Gastrocnemius medialis (tissue), 4 donors: ENCODE measurements at regions not wholly inside any gene's neighbourhood (a gene's known extent, or its start where the extent isn't known, plus 50 kb on each side); places are given as distances from the start of the nearest gene placed in this dataset.

Experiments
- ATAC-seq, 2 donors: fragments of 150-250 bp; one replicate each; pipeline ENCODE4 v1.9.1; 2016
- DNase-seq, 2 donors: peaks; one replicate each; pipeline ENCODE4 v3.0.0-alpha.2; 2019
- H3K27ac ChIP-seq, 4 donors: fragments of 200-600 bp; sonication (generic); 1 replicate in 1 of 4; 2 replicates in 3 of 4; pipeline ENCODE4 v1.5.1; 2016 to 2018; ENCODE audit warnings: mild to moderate bottlenecking in 2 of 4, moderate library complexity in 1 of 4
- H3K27me3 ChIP-seq, 3 donors: fragments of 200-600 bp; sonication (generic) in 2 of 3; 1 replicate in 1 of 3; 2 replicates in 2 of 3; pipeline versions ENCODE4 v1.5.1 to v1.6.0; 2016 to 2019; ENCODE audit warnings: mild to moderate bottlenecking in 1 of 3, moderate library complexity in 1 of 3
- H3K36me3 ChIP-seq, 2 donors: fragments of 200-600 bp; sonication (generic) in 1 of 2; one replicate each; pipeline ENCODE4 v1.5.1; 2017 to 2018
- H3K4me1 ChIP-seq, 2 donors: fragments of 200-600 bp; sonication (generic) in 1 of 2; one replicate each; pipeline ENCODE4 v1.5.1; 2016 to 2017; ENCODE audit warnings: mild to moderate bottlenecking in 2 of 2
- H3K4me3 ChIP-seq, 4 donors: fragments of 200-600 bp; sonication (generic) in 3 of 4; 1 replicate in 1 of 4; 2 replicates in 3 of 4; pipeline ENCODE4 v1.5.1; 2016 to 2019; ENCODE audit warnings: mild to moderate bottlenecking in 2 of 4
- H3K9me3 ChIP-seq, 3 donors: fragments of 200-600 bp; sonication (generic) in 2 of 3; 1 replicate in 1 of 3; 2 replicates in 2 of 3; pipeline ENCODE4 v1.5.1; 2016 to 2019
- CTCF ChIP-seq, 5 experiments: fragments of 450-650 bp in 3 of 5; fragments of 200-600 bp in 2 of 5; sonication (generic) in 2 of 5; IDR thresholded peaks in 4 of 5; conservative IDR thresholded peaks in 1 of 5; 1 replicate in 4 of 5; 2 replicates in 1 of 5; pipeline ENCODE4 v1.5.1; 2016 to 2019; ENCODE audit warnings: antibody characterized with exemption in 5 of 5, mild to moderate bottlenecking in 3 of 5, moderate library complexity in 3 of 5
- POLR2A ChIP-seq, 2 donors: fragments of 450-650 bp; IDR thresholded peaks; one replicate each; pipeline ENCODE4 v1.6.1; 2017; ENCODE audit warnings: antibody characterized with exemption in 2 of 2, mild to moderate bottlenecking in 2 of 2, moderate library complexity in 2 of 2
- in situ Hi-C, 4 donors: fragments of 200-750 bp; cut with MboI; loops; one replicate each; pipeline versions ENCODE4 v1.15.0 to v1.8.0; 2017; ENCODE audit warnings: low sequenced_read_pairs in 4 of 4
- intact Hi-C: fragments of 100-400 bp; cut with DNase I; formaldehyde crosslinking; loops from one replicate; pipeline ENCODE4 v1.15.1; 2023; ENCODE audit warnings: low total_unique reads

- in situ Hi-C loops (no loop called here), intact Hi-C loops (no loop called here)
- ATAC-seq (no peak), DNase-seq (no peak)
- Histone ChIP-seq H3K27ac (no peak overlapping the region), H3K4me1 (no peaks in the 10 kb centered on the region), H3K4me3 (no peak overlapping the region), H3K9me3 (no peaks in the 10 kb centered on the region), H3K36me3 (no peaks in the 10 kb centered on the region), H3K27me3 (no peaks in the 10 kb centered on the region)
- no peak for TF ChIP-seq POLR2A (IDR thresholded peaks at IDR 0.05)
Measured at GRCh38 chr13:106042996-106043581, 492.4 kb downstream of the EFNB2 start.

- H3K4me1 ChIP-seq: no peaks in the 10 kb centered on the region
- ATAC-seq: no peak
- intact Hi-C loops (no loop called here), in situ Hi-C loops (no loop called here)
- H3K27ac ChIP-seq: no peak overlapping the region
- no peak overlapping the region for H3K4me3 ChIP-seq
- H3K9me3 ChIP-seq: no peaks in the 10 kb centered on the region
- H3K27me3 ChIP-seq: no peaks in the 10 kb centered on the region
- no peaks in the 10 kb centered on the region for H3K36me3 ChIP-seq
- no peak for DNase-seq
- TF ChIP-seq POLR2A (IDR thresholded peaks at IDR 0.05) (no peak), CTCF (IDR thresholded peaks at IDR 0.05 in 4 of 5, conservative IDR thresholded peaks at IDR 0.05 in 1 of 5) (no peak)
Measured at GRCh38 chr13:106041445-106041844, 494.0 kb downstream of the EFNB2 start.

- peaks cover 0 to 3% of the 10 kb centered on the region in 2 donors for H3K4me1 ChIP-seq
- intact Hi-C loops: no loop called here
- TF ChIP-seq CTCF (IDR thresholded peaks at IDR 0.05 in 4 of 5, conservative IDR thresholded peaks at IDR 0.05 in 1 of 5): no peak
- no peak for TF ChIP-seq POLR2A (IDR thresholded peaks at IDR 0.05)
- no peak overlapping the region for H3K27ac ChIP-seq
- no peaks in the 10 kb centered on the region for H3K36me3 ChIP-seq
- H3K4me3 ChIP-seq: no peak overlapping the region
- no peaks in the 10 kb centered on the region for H3K9me3 ChIP-seq
- in situ Hi-C loops: no loop called here
- no peak for ATAC-seq
- no peak for DNase-seq
- H3K27me3 ChIP-seq: no peaks in the 10 kb centered on the region
Measured at GRCh38 chr13:106038752-106039151, 496.7 kb downstream of the EFNB2 start.

GRCh38 chr13:106036870-106037269 is 498.6 kb downstream of the EFNB2 start:
- H3K27me3 ChIP-seq: no peaks in the 10 kb centered on the region
- no peak overlapping the region for H3K4me3 ChIP-seq
- no peak for DNase-seq
- no peak for TF ChIP-seq POLR2A (IDR thresholded peaks at IDR 0.05)
- H3K36me3 ChIP-seq: no peaks in the 10 kb centered on the region
- intact Hi-C loops (no loop called here), in situ Hi-C loops (no loop called here)
- ATAC-seq: no peak
- no peak overlapping the region for H3K27ac ChIP-seq
- H3K9me3 ChIP-seq: no peaks in the 10 kb centered on the region
- peaks cover 0 to 3% of the 10 kb centered on the region in 2 donors for H3K4me1 ChIP-seq

GRCh38 chr13:106034201-106034600 is 501.3 kb downstream of the EFNB2 start:
- no peak overlapping the region for H3K27ac ChIP-seq
- no peak overlapping the region for H3K4me3 ChIP-seq
- no peaks in the 10 kb centered on the region for H3K27me3 ChIP-seq
- no peaks in the 10 kb centered on the region for H3K36me3 ChIP-seq
- ATAC-seq (no peak), DNase-seq (no peak)
- in situ Hi-C loops (no loop called here), intact Hi-C loops (no loop called here)
- H3K9me3 ChIP-seq: no peaks in the 10 kb centered on the region
- TF ChIP-seq CTCF (IDR thresholded peaks at IDR 0.05 in 4 of 5, conservative IDR thresholded peaks at IDR 0.05 in 1 of 5) (no peak), POLR2A (IDR thresholded peaks at IDR 0.05) (no peak)
- peaks cover 0 to 3% of the 10 kb centered on the region in 2 donors for H3K4me1 ChIP-seq

GRCh38 chr13:106033659-106034058 is 501.8 kb downstream of the EFNB2 start:
- H3K27ac ChIP-seq: no peak overlapping the region
- intact Hi-C loops: no loop called here

More at GRCh38 chr13:106033659-106034058, 501.8 kb downstream of the EFNB2 start:
- H3K27me3 ChIP-seq: no peaks in the 10 kb centered on the region
- H3K9me3 ChIP-seq: no peaks in the 10 kb centered on the region
- TF ChIP-seq POLR2A (IDR thresholded peaks at IDR 0.05): no peak
- no peak for TF ChIP-seq CTCF (IDR thresholded peaks at IDR 0.05 in 4 of 5, conservative IDR thresholded peaks at IDR 0.05 in 1 of 5)
- no peak for DNase-seq
- no peaks in the 10 kb centered on the region for H3K36me3 ChIP-seq
- H3K4me1 ChIP-seq: peaks cover 0 to 3% of the 10 kb centered on the region in 2 donors
- in situ Hi-C loops: no loop called here
- H3K4me3 ChIP-seq: no peak overlapping the region
- peak in 1 of 2 donors; percentile 47 for ATAC-seq
